Loucy (cell line): ENCODE measurements at regions not wholly inside any gene's neighbourhood (a gene's known extent, or its start where the extent isn't known, plus 50 kb on each side); places are given as distances from the start of the nearest gene placed in this dataset.

Source experiments
- CTCF ChIP-seq: fragments of 200-600 bp; sonication (generic); conservative IDR thresholded peaks from 2 replicates; pipeline ENCODE4 v1.5.1; 2014; ENCODE audit warnings: mild to moderate bottlenecking, antibody characterized with exemption, low read length
- EZH2phosphoT487 ChIP-seq: fragments of 200-600 bp; IDR thresholded peaks from 2 replicates; pipeline ENCODE4 v1.6.1; 2018; ENCODE audit warnings: antibody characterized with exemption, mild to moderate bottlenecking, moderate library complexity, borderline replicate concordance

DNA sequence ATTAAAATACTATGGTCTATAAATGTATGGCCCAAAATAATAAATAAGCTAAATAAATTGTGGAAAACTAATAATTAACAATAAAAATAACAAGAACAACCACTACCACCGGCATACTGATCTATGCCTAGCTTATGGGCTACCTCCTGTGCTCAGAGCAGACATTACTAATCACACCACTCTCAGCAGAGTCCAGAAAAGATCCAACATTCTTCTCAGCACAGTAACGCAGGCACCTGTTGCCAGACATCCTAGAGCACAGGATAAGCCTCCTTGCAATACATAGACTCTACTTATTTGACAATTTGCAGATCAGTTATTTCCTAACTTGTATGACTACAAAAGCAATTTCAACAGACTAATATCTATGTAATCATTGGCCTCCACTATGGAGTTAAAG lies 137.1 kb upstream of the NEBL start:
- TF ChIP-seq CTCF (no peak), EZH2phosphoT487 (no peak)
